Thyroid gland (tissue), 4 donors: ENCODE measurements at regions not wholly inside any gene's neighbourhood (a gene's known extent, or its start where the extent isn't known, plus 50 kb on each side); places are given as distances from the start of the nearest gene placed in this dataset.

Source experiments
- POLR2A ChIP-seq, 2 donors: fragments of 450-650 bp; IDR thresholded peaks; one replicate each; pipeline ENCODE4 v1.6.1; 2017; ENCODE audit warnings: antibody characterized with exemption in 2 of 2, mild to moderate bottlenecking in 2 of 2, moderate library complexity in 1 of 2
- TF ChIP-seq, protein P1 (sequence below), 6 experiments: fragments of 200-600 bp in 3 of 6; fragments of 450-650 bp in 3 of 6; sonication (generic) in 3 of 6; IDR thresholded peaks; one replicate each; pipeline ENCODE4 v1.5.1; 2016 to 2019; ENCODE audit warnings: antibody characterized with exemption in 6 of 6, mild to moderate bottlenecking in 2 of 6, inconsistent platforms in 1 of 6, moderate library complexity in 1 of 6

DNA sequence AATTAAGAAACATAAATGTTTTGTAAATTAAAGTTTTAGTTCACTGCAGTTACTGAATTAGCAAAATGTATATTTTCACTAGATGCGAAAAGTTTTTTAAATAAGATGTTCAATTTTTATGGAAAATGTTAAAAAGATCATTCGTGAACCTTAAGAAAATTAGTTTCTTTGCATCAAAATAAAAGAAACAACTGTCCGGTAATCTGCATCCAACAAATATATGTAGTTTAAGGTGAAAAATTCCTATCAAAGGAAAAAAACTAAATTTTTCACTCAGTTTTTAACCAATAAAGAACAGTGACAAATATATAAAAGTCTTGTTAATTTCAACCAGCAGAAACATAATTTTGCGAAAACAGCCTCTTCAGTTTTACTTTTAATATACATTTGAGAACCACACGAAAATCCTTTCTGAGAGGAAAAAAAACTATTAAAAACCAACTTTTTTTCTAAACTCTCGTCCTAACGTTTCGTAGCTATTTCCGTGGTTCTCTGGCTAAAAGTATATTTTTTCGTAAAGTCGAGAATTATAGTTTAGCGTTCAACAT, 64.5 kb downstream of the KCNRG start:
- TF ChIP-seq, protein P1, sequence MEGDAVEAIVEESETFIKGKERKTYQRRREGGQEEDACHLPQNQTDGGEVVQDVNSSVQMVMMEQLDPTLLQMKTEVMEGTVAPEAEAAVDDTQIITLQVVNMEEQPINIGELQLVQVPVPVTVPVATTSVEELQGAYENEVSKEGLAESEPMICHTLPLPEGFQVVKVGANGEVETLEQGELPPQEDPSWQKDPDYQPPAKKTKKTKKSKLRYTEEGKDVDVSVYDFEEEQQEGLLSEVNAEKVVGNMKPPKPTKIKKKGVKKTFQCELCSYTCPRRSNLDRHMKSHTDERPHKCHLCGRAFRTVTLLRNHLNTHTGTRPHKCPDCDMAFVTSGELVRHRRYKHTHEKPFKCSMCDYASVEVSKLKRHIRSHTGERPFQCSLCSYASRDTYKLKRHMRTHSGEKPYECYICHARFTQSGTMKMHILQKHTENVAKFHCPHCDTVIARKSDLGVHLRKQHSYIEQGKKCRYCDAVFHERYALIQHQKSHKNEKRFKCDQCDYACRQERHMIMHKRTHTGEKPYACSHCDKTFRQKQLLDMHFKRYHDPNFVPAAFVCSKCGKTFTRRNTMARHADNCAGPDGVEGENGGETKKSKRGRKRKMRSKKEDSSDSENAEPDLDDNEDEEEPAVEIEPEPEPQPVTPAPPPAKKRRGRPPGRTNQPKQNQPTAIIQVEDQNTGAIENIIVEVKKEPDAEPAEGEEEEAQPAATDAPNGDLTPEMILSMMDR (IDR thresholded peaks at IDR 0.05) = no peak
- no peak for TF ChIP-seq POLR2A (IDR thresholded peaks at IDR 0.05)
